ENCODE measurements at regions not wholly inside any gene's neighbourhood (a gene's known extent, or its start where the extent isn't known, plus 50 kb on each side); places are given as distances from the start of the nearest gene placed in this dataset.

DNA sequence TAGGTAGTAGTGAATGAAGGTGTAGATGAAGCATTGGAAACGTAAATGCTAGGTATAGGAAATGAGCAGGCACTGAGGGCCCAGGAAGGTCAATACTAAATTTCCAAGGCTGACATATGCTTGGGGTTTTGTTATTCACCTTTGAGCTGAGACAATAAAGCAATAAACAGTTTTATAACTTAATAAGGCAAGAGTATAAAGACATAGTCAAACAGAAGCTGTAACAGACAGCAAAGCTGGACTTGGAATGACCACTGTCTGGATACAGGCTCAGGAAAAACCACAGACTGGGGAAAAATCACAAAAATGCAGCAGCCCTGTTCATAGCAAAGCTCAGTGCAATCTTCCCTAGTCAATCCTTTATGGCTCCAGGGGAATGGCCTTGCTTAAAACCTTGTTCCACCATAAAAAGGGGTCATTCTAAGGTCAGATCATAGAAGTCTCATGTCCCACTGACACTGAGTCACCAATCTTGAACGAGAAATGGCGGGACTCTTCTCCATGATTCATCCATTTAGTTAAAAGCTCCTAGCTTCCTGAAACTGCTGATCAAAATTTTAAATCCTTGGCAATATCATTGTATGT, 493.3 kb downstream of the CMPK2 start:
- H3K4me3 ChIP-seq (ENCODE audit: low read length) = no peak overlapping the region
- no peak for ATAC-seq
- no peaks in the 10 kb centered on the region for H3K36me3 ChIP-seq (ENCODE audit: low read depth, low read length)
- ChIA-PET CTCF (no interaction called here), POLR2A (ENCODE audit: unreplicated experiment) (no interaction called here)
- H3K4me1 ChIP-seq (ENCODE audit: insufficient read depth, low read length) = no peaks in the 10 kb centered on the region
- no peaks in the 10 kb centered on the region for H3K9me2 ChIP-seq (replicated peaks; ENCODE audit: low read length)
- H3K4me2 ChIP-seq (ENCODE audit: low read length) = no peak overlapping the region
- H2AFZ ChIP-seq (ENCODE audit: low read length) = no peak overlapping the region
- H3K79me2 ChIP-seq (ENCODE audit: low read length) = no peaks in the 10 kb centered on the region
- no peak overlapping the region for H3K9ac ChIP-seq (ENCODE audit: low read length)
- no peaks in the 10 kb centered on the region for H3K27me3 ChIP-seq (ENCODE audit: low read length)
- H3K9me3 ChIP-seq (ENCODE audit: low read length) = peaks cover 4% of the 10 kb centered on the region; the same call in 1 of the 2 replicates
- DNase-seq = no peak
- TF ChIP-seq EZH2 (IDR thresholded peaks at IDR 0.05; ENCODE audit: low read length, unreplicated experiment) = no peak
- no peak for TF ChIP-seq EZH2phosphoT487 (IDR thresholded peaks at IDR 0.05; ENCODE audit: borderline replicate concordance, low read length)
- TF ChIP-seq, protein P1, sequence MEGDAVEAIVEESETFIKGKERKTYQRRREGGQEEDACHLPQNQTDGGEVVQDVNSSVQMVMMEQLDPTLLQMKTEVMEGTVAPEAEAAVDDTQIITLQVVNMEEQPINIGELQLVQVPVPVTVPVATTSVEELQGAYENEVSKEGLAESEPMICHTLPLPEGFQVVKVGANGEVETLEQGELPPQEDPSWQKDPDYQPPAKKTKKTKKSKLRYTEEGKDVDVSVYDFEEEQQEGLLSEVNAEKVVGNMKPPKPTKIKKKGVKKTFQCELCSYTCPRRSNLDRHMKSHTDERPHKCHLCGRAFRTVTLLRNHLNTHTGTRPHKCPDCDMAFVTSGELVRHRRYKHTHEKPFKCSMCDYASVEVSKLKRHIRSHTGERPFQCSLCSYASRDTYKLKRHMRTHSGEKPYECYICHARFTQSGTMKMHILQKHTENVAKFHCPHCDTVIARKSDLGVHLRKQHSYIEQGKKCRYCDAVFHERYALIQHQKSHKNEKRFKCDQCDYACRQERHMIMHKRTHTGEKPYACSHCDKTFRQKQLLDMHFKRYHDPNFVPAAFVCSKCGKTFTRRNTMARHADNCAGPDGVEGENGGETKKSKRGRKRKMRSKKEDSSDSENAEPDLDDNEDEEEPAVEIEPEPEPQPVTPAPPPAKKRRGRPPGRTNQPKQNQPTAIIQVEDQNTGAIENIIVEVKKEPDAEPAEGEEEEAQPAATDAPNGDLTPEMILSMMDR (conservative IDR thresholded peaks at IDR 0.05; ENCODE audit: low read depth, low read length) = no peak
- H3K27ac ChIP-seq (ENCODE audit: low read length) = no peak overlapping the region
- intact Hi-C loops (cut with micrococcal nuclease) = no loop called here
- H4K20me1 ChIP-seq (ENCODE audit: low read length) = no peaks in the 10 kb centered on the region
- no peaks in the 10 kb centered on the region for H3F3A ChIP-seq (ENCODE audit: low read length, unreplicated experiment)
- BruUV-seq (replicated peaks) = no TSS peak

DNA sequence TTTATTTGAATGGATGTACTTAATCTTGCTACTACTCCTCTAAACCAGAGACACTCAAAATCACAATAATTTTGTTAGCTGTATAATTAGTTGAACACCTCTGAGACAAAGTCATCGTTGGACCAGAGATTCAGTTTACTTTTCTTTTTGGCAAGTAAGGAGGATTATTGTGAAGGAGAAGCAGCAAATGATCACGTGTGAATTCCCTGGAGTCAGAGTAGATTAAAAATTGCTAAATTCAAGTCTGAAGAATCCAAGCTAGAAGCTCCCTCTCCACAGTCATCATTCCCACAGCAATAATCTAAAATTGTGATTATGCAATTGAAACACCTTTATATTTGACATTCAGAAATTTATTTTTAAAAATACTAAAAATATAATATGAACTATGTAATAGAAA, 484.4 kb downstream of the CMPK2 start:
- Histone ChIP-seq H3K4me1 (ENCODE audit: insufficient read depth, low read length) (no peaks in the 10 kb centered on the region), H3K27me3 (ENCODE audit: low read length) (no peaks in the 10 kb centered on the region), H3K36me3 (ENCODE audit: low read depth, low read length) (no peaks in the 10 kb centered on the region), H3K9me3 (ENCODE audit: low read length) (peaks cover 4% of the 10 kb centered on the region; the same call in 1 of the 2 replicates), H3K4me2 (ENCODE audit: low read length) (no peak overlapping the region), H3K4me3 (ENCODE audit: low read length) (no peak overlapping the region), H3F3A (ENCODE audit: low read length, unreplicated experiment) (no peaks in the 10 kb centered on the region), H3K9me2 (replicated peaks; ENCODE audit: low read length) (no peaks in the 10 kb centered on the region), H3K79me2 (ENCODE audit: low read length) (no peaks in the 10 kb centered on the region), H4K20me1 (ENCODE audit: low read length) (no peaks in the 10 kb centered on the region), H2AFZ (ENCODE audit: low read length) (no peak overlapping the region), H3K27ac (ENCODE audit: low read length) (no peak overlapping the region), H3K9ac (ENCODE audit: low read length) (no peak overlapping the region)
- BruUV-seq (replicated peaks) = no TSS peak
- intact Hi-C loops (cut with micrococcal nuclease) = no loop called here
- no peak for ATAC-seq
- no peak for DNase-seq
- TF ChIP-seq, protein P1 (conservative IDR thresholded peaks at IDR 0.05; ENCODE audit: low read depth, low read length) = no peak
- TF ChIP-seq EZH2 (IDR thresholded peaks at IDR 0.05; ENCODE audit: low read length, unreplicated experiment) = no peak
- no peak for TF ChIP-seq EZH2phosphoT487 (IDR thresholded peaks at IDR 0.05; ENCODE audit: borderline replicate concordance, low read length)
- ChIA-PET POLR2A (ENCODE audit: unreplicated experiment) (no interaction called here), CTCF (no interaction called here)

DNA sequence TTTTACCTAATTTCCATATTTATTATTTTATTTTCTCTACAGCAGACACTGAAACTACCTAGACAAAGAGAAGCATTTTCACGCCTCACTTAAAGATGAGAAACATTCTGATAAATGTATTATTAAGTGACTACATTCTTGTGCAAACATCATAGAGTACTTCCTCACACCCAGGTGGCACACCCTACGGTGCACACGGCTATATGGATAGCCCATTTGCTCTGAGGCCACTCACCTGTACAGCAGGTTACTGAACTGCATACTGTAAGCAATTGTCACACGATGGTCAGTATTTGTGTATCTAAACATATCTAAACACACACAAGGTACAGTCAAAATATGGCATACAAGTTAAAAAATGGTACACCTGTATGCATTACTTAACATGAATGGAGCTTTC, 481.4 kb downstream of the CMPK2 start:
- ChIA-PET POLR2A (ENCODE audit: unreplicated experiment) (no interaction called here), CTCF (no interaction called here)
- DNase-seq (no peak), ATAC-seq (no peak)
- H2AFZ ChIP-seq (ENCODE audit: low read length) = no peak overlapping the region
- no peaks in the 10 kb centered on the region for H3K27me3 ChIP-seq (ENCODE audit: low read length)
- no peak overlapping the region for H3K4me3 ChIP-seq (ENCODE audit: low read length)
- BruUV-seq (replicated peaks) = no TSS peak
- no peaks in the 10 kb centered on the region for H3K9me2 ChIP-seq (replicated peaks; ENCODE audit: low read length)
- no peaks in the 10 kb centered on the region for H3F3A ChIP-seq (ENCODE audit: low read length, unreplicated experiment)
- no peak for TF ChIP-seq EZH2phosphoT487 (IDR thresholded peaks at IDR 0.05; ENCODE audit: borderline replicate concordance, low read length)
- no peak for TF ChIP-seq EZH2 (IDR thresholded peaks at IDR 0.05; ENCODE audit: low read length, unreplicated experiment)
- TF ChIP-seq, protein P1 (conservative IDR thresholded peaks at IDR 0.05; ENCODE audit: low read depth, low read length) = no peak
- intact Hi-C loops (cut with micrococcal nuclease) = no loop called here
- no peaks in the 10 kb centered on the region for H3K79me2 ChIP-seq (ENCODE audit: low read length)
- H3K27ac ChIP-seq (ENCODE audit: low read length) = no peak overlapping the region
- H3K4me1 ChIP-seq (ENCODE audit: insufficient read depth, low read length) = no peaks in the 10 kb centered on the region
- H3K9ac ChIP-seq (ENCODE audit: low read length) = no peak overlapping the region
- H3K9me3 ChIP-seq (ENCODE audit: low read length) = no peaks in the 10 kb centered on the region
- H3K36me3 ChIP-seq (ENCODE audit: low read depth, low read length) = no peaks in the 10 kb centered on the region
- no peak overlapping the region for H3K4me2 ChIP-seq (ENCODE audit: low read length)
- no peaks in the 10 kb centered on the region for H4K20me1 ChIP-seq (ENCODE audit: low read length)
